Keratinocyte (primary cell): ENCODE measurements at regions not wholly inside any gene's neighbourhood (a gene's known extent, or its start where the extent isn't known, plus 50 kb on each side); places are given as distances from the start of the nearest gene placed in this dataset.
A peak's percentile ranks its signal among the peaks of the same experiment; 100 is the strongest.

Source experiments
- DNase-seq: peaks from one replicate; pipeline ENCODE4 v3.0.0-alpha.2; 2011; ENCODE audit warnings: low read depth, missing footprints, low spot score
- FAIRE-seq: peaks from 2 replicates; lab custom pipeline; 2011; peaks lifted over from hg19 to GRCh38; lab: Jason Lieb, UNC
- H2AFZ ChIP-seq: 2 replicates; pipeline ENCODE4 v1.6.0; 2012; ENCODE audit warnings: low read length, control low read depth, inconsistent platforms; ENCODE audit not compliant: control insufficient read depth
- H3K27ac ChIP-seq: 2 replicates; pipeline ENCODE4 v1.5.1; 2011; ENCODE audit warnings: low read length; ENCODE audit not compliant: control insufficient read depth, insufficient read depth
- H3K27me3 ChIP-seq: 3 replicates; pipeline ENCODE4 v1.6.0; 2011; ENCODE audit warnings: low read length; ENCODE audit not compliant: control insufficient read depth, insufficient read depth; ENCODE audit errors: extremely low read depth
- H3K36me3 ChIP-seq, 2 experiments: 2 replicates in 1 of 2; 3 replicates in 1 of 2; pipeline ENCODE4 v1.5.1; 2011; ENCODE audit warnings: low read length in 2 of 2, mild to moderate bottlenecking in 1 of 2; ENCODE audit not compliant: control insufficient read depth in 2 of 2, insufficient read depth in 2 of 2; ENCODE audit errors: extremely low read depth in 1 of 2
- H3K4me1 ChIP-seq: 3 replicates; pipeline ENCODE4 v1.5.1; 2011; ENCODE audit warnings: low read length; ENCODE audit not compliant: control insufficient read depth, insufficient read depth; ENCODE audit errors: extremely low read depth
- H3K4me2 ChIP-seq: 3 replicates; pipeline ENCODE4 v1.6.0; 2011; ENCODE audit warnings: low read depth, low read length; ENCODE audit not compliant: control insufficient read depth, insufficient read depth; ENCODE audit errors: extremely low read depth
- H3K4me3 ChIP-seq, 3 experiments: fragments of 200-600 bp in 1 of 3; sonication (generic) in 1 of 3; 2 replicates in 2 of 3; 3 replicates in 1 of 3; pipeline ENCODE4 v1.5.1; 2011 to 2016; ENCODE audit warnings: low read length in 3 of 3, mild to moderate bottlenecking in 3 of 3, control low read depth in 2 of 3, inconsistent platforms in 1 of 3, low read depth in 1 of 3, mixed read lengths in 1 of 3, mixed run types in 1 of 3, moderate library complexity in 1 of 3; ENCODE audit not compliant: control insufficient read depth in 2 of 3, insufficient read depth in 2 of 3; ENCODE audit errors: extremely low read depth in 1 of 3
- H3K79me2 ChIP-seq: 2 replicates; pipeline ENCODE4 v1.6.0; 2012; ENCODE audit warnings: low read length; ENCODE audit not compliant: control insufficient read depth, insufficient read depth
- H3K9ac ChIP-seq: 3 replicates; pipeline ENCODE4 v1.6.0; 2011; ENCODE audit warnings: low read length; ENCODE audit not compliant: control insufficient read depth, insufficient read depth; ENCODE audit errors: extremely low read depth
- H3K9me1 ChIP-seq: 3 replicates; pipeline ENCODE4 v1.6.0; 2011; ENCODE audit warnings: low read length; ENCODE audit not compliant: control insufficient read depth, insufficient read depth; ENCODE audit errors: extremely low read depth
- H3K9me3 ChIP-seq: 2 replicates; pipeline ENCODE4 v1.5.1; 2012; ENCODE audit warnings: low read depth, low read length; ENCODE audit not compliant: control insufficient read depth
- H4K20me1 ChIP-seq: 3 replicates; pipeline ENCODE4 v1.6.0; 2011; ENCODE audit warnings: low read length; ENCODE audit not compliant: control insufficient read depth, insufficient read depth; ENCODE audit errors: extremely low read depth
- CTCF ChIP-seq, 3 experiments: IDR thresholded peaks in 1 of 3; conservative IDR thresholded peaks in 1 of 3; optimal IDR thresholded peaks in 1 of 3; 2 replicates in 2 of 3; 3 replicates in 1 of 3; pipeline versions ENCODE3 to v1.5.1; 2011; ENCODE audit warnings: low read length in 3 of 3, mild to moderate bottlenecking in 3 of 3, moderate library complexity in 2 of 3, control low read depth in 1 of 3, inconsistent platforms in 1 of 3; ENCODE audit not compliant: insufficient read depth in 2 of 3; ENCODE audit errors: extremely low read depth in 1 of 3
- EZH2 ChIP-seq: IDR thresholded peaks from one replicate; pipeline ENCODE4 v1.6.1; 2012; ENCODE audit warnings: inconsistent platforms, mild to moderate bottlenecking, low read length, moderate library complexity
- dilution Hi-C: fragments of 300-500 bp; cut with MboI; formaldehyde crosslinking; loops from one replicate; pipeline ENCODE4 v1.7.0; 2020; ENCODE audit warnings: low sequenced_read_pairs; ENCODE audit not compliant: extremely low pct_ligation_motif_present

GRCh38 chr3:99131876-99132275 is 230.4 kb upstream of the DCBLD2 start:
- dilution Hi-C loops: no loop called here
- Histone ChIP-seq H3K79me2 (no peaks in the 10 kb centered on the region), H3K9me3 (no peaks in the 10 kb centered on the region), H2AFZ (no peak overlapping the region), H3K9ac (no peak overlapping the region), H3K27ac (no peak overlapping the region), H3K4me2 (peak overlapping the region; percentile 31), H3K4me3 (no peak overlapping the region), H3K4me1 (peaks cover 22% of the 10 kb centered on the region), H3K9me1 (no peaks in the 10 kb centered on the region), H3K27me3 (no peaks in the 10 kb centered on the region), H3K36me3 (no peaks in the 10 kb centered on the region), H4K20me1 (no peaks in the 10 kb centered on the region)
- FAIRE-seq (peak; percentile 91), DNase-seq (no peak)
- TF ChIP-seq CTCF (optimal IDR thresholded peaks at IDR 0.05 in 1 of 3, IDR thresholded peaks at IDR 0.05 in 1 of 3, conservative IDR thresholded peaks at IDR 0.05 in 1 of 3; ENCODE audit: extremely low read depth in 1 of 3, insufficient read depth in 2 of 3, low read length in 3 of 3) (no peak), EZH2 (no peak)

GRCh38 chr3:99128725-99129505 is 227.4 kb upstream of the DCBLD2 start:
- Histone ChIP-seq H3K79me2 (no peaks in the 10 kb centered on the region), H2AFZ (peak overlapping the region; percentile 42), H3K4me2 (peak overlapping the region; percentile 42), H3K4me3 (no peak overlapping the region), H3K9me3 (no peaks in the 10 kb centered on the region), H3K4me1 (peaks cover 22% of the 10 kb centered on the region), H3K9ac (peak overlapping the region; percentile 10), H3K27ac (peak overlapping the region; percentile 69), H4K20me1 (no peaks in the 10 kb centered on the region), H3K27me3 (no peaks in the 10 kb centered on the region), H3K9me1 (no peaks in the 10 kb centered on the region), H3K36me3 (no peaks in the 10 kb centered on the region)
- dilution Hi-C loops: no loop called here
- no peak for TF ChIP-seq CTCF (optimal IDR thresholded peaks at IDR 0.05 in 1 of 3, IDR thresholded peaks at IDR 0.05 in 1 of 3, conservative IDR thresholded peaks at IDR 0.05 in 1 of 3; ENCODE audit: extremely low read depth in 1 of 3, insufficient read depth in 2 of 3, low read length in 3 of 3)
- TF ChIP-seq EZH2: no peak
- FAIRE-seq: peak; percentile 97
- DNase-seq: peak; percentile 64
